Body of pancreas (tissue), 4 donors: ENCODE measurements at regions not wholly inside any gene's neighbourhood (a gene's known extent, or its start where the extent isn't known, plus 50 kb on each side); places are given as distances from the start of the nearest gene placed in this dataset.

ENCODE experiments used
- POLR2A ChIP-seq, 3 donors: fragments of 450-650 bp; IDR thresholded peaks; one replicate each; pipeline ENCODE4 v1.6.1; 2016; ENCODE audit warnings: antibody characterized with exemption in 3 of 3, mild to moderate bottlenecking in 2 of 3
- TF ChIP-seq, protein P1 (sequence below), 7 experiments: fragments of 450-650 bp in 4 of 7; fragments of 200-600 bp in 3 of 7; sonication (generic) in 3 of 7; IDR thresholded peaks; one replicate each; pipeline ENCODE4 v1.5.1; 2016 to 2019; ENCODE audit warnings: antibody characterized with exemption in 7 of 7

DNA sequence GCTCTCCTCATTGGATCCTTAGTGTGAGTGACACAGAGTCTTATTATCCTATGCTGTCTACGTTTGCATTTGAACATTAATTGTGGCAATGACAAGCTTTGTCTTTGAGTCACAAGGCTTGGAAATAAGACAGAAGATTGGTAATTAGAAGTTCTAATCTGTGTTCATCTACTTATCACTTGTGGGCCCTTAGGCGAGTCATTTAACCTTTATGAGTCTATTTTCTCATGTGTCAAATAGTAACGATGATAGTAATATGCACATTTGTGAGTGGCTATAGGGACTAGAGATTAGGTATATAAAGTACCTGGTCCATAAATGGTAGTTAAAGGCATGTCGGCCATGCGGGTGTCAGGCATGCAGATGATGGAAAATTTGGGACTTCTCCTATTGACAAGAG lies 105.6 kb upstream of the NABP1 start:
- TF ChIP-seq, protein P1, sequence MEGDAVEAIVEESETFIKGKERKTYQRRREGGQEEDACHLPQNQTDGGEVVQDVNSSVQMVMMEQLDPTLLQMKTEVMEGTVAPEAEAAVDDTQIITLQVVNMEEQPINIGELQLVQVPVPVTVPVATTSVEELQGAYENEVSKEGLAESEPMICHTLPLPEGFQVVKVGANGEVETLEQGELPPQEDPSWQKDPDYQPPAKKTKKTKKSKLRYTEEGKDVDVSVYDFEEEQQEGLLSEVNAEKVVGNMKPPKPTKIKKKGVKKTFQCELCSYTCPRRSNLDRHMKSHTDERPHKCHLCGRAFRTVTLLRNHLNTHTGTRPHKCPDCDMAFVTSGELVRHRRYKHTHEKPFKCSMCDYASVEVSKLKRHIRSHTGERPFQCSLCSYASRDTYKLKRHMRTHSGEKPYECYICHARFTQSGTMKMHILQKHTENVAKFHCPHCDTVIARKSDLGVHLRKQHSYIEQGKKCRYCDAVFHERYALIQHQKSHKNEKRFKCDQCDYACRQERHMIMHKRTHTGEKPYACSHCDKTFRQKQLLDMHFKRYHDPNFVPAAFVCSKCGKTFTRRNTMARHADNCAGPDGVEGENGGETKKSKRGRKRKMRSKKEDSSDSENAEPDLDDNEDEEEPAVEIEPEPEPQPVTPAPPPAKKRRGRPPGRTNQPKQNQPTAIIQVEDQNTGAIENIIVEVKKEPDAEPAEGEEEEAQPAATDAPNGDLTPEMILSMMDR (IDR thresholded peaks at IDR 0.05): no peak
- TF ChIP-seq POLR2A (IDR thresholded peaks at IDR 0.05): no peak
